Mesothelial cell of epicardium (in vitro differentiated cells): ENCODE measurements at regions not wholly inside any gene's neighbourhood (a gene's known extent, or its start where the extent isn't known, plus 50 kb on each side); places are given as distances from the start of the nearest gene placed in this dataset.
A peak's percentile ranks its signal among the peaks of the same experiment; 100 is the strongest.

ENCODE experiments used
- DNase-seq, 2 experiments: peaks; one replicate each; pipeline ENCODE4 v3.0.0; 2021; ENCODE audit warnings: low spot score in 2 of 2; ENCODE audit not compliant: unreplicated experiment in 2 of 2
- H3K27ac Mint-ChIP-seq: 2 replicates; pipeline ENCODE4 v1.8.0; 2021; ENCODE audit warnings: mixed read lengths
- H3K27me3 Mint-ChIP-seq: 2 replicates; pipeline ENCODE4 v1.8.0; 2021; ENCODE audit warnings: low read depth, mixed read lengths
- H3K36me3 Mint-ChIP-seq: 2 replicates; pipeline ENCODE4 v1.8.0; 2021; ENCODE audit warnings: mixed read lengths
- H3K4me1 Mint-ChIP-seq: 2 replicates; pipeline ENCODE4 v1.8.0; 2021; ENCODE audit warnings: mixed read lengths
- H3K4me3 Mint-ChIP-seq: 2 replicates; pipeline ENCODE4 v1.8.0; 2021; ENCODE audit warnings: mild to moderate bottlenecking, moderate library complexity, mixed read lengths
- H3K9me3 Mint-ChIP-seq: 2 replicates; pipeline ENCODE4 v1.8.0; 2021; ENCODE audit warnings: mixed read lengths
- CTCF ChIP-seq: fragments of 200-600 bp; sonication (generic); IDR thresholded peaks from one replicate; pipeline ENCODE4 v1.5.0; 2021; ENCODE audit warnings: antibody characterized with exemption; ENCODE audit not compliant: unreplicated experiment

DNA sequence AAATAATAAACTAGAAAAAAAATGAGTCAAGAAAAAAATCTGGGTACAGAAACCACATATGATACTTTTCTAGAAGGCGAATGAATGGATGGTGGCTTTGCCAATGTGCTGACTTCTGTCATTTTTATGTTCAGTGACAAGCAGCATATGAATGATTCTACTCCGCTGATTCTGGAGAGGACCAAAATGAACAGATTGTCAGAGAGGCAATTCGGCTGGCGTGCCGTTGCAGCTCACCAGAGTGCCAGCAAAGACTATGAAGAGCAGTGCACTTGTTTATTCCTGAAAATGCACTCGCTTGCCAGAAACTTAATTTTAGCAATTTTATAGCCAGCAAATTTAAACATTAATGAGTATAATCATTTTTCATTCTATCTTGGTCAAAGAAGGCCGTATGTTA lies 105.9 kb upstream of the NYAP2 start:
- DNase-seq, result no peak
- no peaks in the 10 kb centered on the region for H3K9me3 Mint-ChIP-seq
- no peak overlapping the region for H3K4me3 Mint-ChIP-seq
- H3K36me3 Mint-ChIP-seq, result no peaks in the 10 kb centered on the region
- H3K27me3 Mint-ChIP-seq, result peaks cover 6% of the 10 kb centered on the region
- no peak for TF ChIP-seq CTCF
- no peaks in the 10 kb centered on the region for H3K4me1 Mint-ChIP-seq
- no peak overlapping the region for H3K27ac Mint-ChIP-seq

DNA sequence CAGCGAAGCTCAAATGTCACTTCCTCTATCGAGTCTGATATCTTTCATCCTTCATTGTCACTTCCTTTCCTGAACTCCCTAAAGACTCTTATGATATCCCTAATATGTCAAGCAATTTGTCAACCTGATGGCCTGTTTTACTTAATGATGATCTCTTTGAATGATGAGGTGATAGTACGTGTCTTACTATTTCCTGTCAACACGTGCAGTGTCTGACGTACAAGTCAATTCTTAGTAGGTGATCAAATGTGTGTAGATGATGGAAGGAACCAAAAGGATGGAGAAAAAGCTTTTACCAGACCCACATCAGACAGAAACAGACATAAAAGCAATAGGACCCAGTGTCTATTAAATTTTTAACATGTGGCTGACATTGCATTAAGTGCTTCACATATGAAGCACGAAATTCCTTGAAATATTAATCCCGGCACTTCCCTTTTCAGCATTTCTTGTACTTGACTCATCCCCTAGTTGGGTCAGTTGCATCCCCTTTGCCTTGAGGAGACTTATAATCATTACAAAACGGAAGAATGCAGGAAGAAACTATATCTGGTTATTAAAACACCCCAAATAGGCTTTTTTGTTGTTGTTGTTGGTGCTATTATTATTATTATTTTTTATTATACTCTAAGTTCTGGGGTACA lies 108.6 kb upstream of the NYAP2 start:
- no peak for TF ChIP-seq CTCF
- no peak overlapping the region for H3K4me3 Mint-ChIP-seq

DNA sequence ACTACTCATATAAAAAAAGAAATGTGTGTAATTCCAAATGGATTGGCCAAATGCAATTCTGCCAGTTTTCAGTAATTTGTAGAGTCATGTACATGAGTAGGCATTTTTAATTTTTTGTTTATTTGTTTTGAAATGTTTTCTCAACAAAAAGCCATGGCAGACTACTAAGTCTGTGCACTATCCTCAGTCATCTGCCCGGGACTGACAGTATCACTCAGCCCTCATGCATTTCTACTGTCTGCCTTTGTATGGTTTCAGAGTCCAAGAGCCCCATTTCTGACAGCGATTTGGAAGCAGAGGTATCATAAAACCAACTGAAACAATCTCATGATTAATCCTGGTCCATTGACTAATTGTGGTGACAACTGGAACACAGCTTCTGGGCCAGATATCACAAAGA lies 109.9 kb upstream of the NYAP2 start:
- Mint-ChIP-seq H3K27ac (no peak overlapping the region), H3K4me3 (no peak overlapping the region), H3K9me3 (no peaks in the 10 kb centered on the region), H3K36me3 (no peaks in the 10 kb centered on the region), H3K4me1 (no peaks in the 10 kb centered on the region), H3K27me3 (peaks cover 6% of the 10 kb centered on the region)
- TF ChIP-seq CTCF, result no peak
- DNase-seq, result no peak

More for the DNA sequence above, 108.6 kb upstream of the NYAP2 start:
- Mint-ChIP-seq H3K27me3 (peaks cover 6% of the 10 kb centered on the region), H3K36me3 (no peaks in the 10 kb centered on the region), H3K4me1 (no peaks in the 10 kb centered on the region), H3K9me3 (no peaks in the 10 kb centered on the region), H3K27ac (no peak overlapping the region)
- DNase-seq, result no peak

- no peaks in the 10 kb centered on the region for H3K9me3 Mint-ChIP-seq
- no peak for TF ChIP-seq CTCF
- H3K4me1 Mint-ChIP-seq, result no peaks in the 10 kb centered on the region
- H3K36me3 Mint-ChIP-seq, result no peaks in the 10 kb centered on the region
- peaks cover 5% of the 10 kb centered on the region for H3K27me3 Mint-ChIP-seq
- DNase-seq, result no peak
- no peak overlapping the region for H3K4me3 Mint-ChIP-seq
- H3K27ac Mint-ChIP-seq, result no peak overlapping the region
Measured at GRCh38 chr2:225288986-225289385, 110.5 kb upstream of the NYAP2 start.

DNA sequence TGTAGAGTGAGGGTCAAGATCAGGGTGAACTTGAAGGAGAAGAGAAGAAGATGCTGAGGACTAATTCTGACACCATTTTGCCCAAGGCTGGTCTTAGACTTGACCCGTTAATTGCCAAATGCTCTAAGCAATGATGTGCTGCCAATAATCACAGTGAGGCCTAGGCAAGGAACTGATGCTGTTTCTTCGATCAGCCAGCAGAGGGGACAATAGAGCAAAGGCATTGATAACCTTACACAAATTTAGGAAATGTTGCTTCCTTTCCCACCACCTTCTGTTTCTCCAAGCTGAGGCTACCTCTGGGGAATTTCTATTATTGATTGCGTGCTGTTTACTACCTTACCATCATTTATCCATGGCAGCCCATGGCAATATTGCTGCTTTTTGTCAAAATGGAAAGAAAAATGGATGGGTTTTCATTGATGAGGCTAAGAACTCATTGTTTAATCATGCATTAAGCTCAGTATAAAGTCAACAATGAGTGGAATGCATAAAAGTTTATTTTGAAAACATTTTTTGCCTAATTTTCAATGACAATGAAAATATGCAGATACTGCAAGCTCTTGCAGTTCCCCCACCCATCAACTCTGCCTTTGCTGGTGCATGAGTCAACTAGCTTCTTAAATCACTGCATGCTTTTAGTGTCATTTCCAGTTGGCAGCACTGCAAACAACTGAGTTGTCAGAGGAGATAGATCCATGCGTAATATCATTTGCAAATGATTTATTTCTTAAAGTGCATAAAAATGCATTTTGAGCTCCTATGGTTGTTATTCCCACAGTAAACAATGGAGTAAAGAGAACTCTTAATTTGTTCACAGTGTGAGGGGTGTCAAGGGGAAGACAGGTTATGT lies 116.4 kb upstream of the NYAP2 start:
- Mint-ChIP-seq H3K4me3 (no peak overlapping the region), H3K27me3 (peaks cover 4% of the 10 kb centered on the region), H3K4me1 (no peaks in the 10 kb centered on the region), H3K27ac (no peak overlapping the region), H3K9me3 (no peaks in the 10 kb centered on the region), H3K36me3 (no peaks in the 10 kb centered on the region)
- peak; percentile 52 for TF ChIP-seq CTCF
- DNase-seq, result no peak
